ENCODE measurements at regions not wholly inside any gene's neighbourhood (a gene's known extent, or its start where the extent isn't known, plus 50 kb on each side); places are given as distances from the start of the nearest gene placed in this dataset.
"Not testable (repeated sequence)": the region's sequence is repeated elsewhere in the genome, so short reads cannot be mapped to it uniquely, and the experiment has no call there.

DNA sequence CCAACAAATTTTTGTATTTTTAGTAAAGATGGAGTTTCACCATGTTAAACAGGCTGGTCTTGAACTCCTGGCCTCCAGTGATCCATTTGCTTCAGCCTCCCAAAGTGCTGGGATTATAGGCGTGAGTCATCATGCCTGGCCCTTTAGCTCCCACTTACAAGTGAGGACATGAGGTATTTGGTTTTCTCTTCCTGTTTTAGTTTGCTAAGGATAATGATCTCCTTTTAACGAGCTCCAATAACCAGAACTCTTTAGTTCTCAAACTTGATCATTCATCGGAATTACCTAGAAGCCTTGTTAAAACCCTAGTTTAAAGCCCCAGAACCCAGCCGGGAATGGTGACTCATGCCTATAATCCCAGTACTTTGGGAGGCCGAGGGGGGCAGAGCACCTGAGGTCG is 481.4 kb downstream of the TYW1 start:
- no peaks in the 10 kb centered on the region for H3K4me1 ChIP-seq (ENCODE audit: insufficient read depth, low read length)
- no peaks in the 10 kb centered on the region for H3K36me3 ChIP-seq (ENCODE audit: insufficient read depth, low read length)
- no peak overlapping the region for H2AFZ ChIP-seq (ENCODE audit: low read depth, low read length)
- no peaks in the 10 kb centered on the region for H3K9me3 ChIP-seq (ENCODE audit: low read length)
- H3K27me3 ChIP-seq (ENCODE audit: insufficient read depth, low read length): no peaks in the 10 kb centered on the region
- no peak overlapping the region for H3K4me3 ChIP-seq (ENCODE audit: low read length)

GRCh38 chr7:67484244-67484751 is 487.7 kb downstream of the TYW1 start:
- Histone ChIP-seq H3K27me3 (ENCODE audit: insufficient read depth, low read length) (no peaks in the 10 kb centered on the region), H2AFZ (ENCODE audit: low read depth, low read length) (no peak overlapping the region), H3K9me3 (ENCODE audit: low read length) (no peaks in the 10 kb centered on the region), H3K4me3 (ENCODE audit: low read length) (no peak overlapping the region), H3K4me1 (ENCODE audit: insufficient read depth, low read length) (peaks cover 7% of the 10 kb centered on the region), H3K36me3 (ENCODE audit: insufficient read depth, low read length) (no peaks in the 10 kb centered on the region)

DNA sequence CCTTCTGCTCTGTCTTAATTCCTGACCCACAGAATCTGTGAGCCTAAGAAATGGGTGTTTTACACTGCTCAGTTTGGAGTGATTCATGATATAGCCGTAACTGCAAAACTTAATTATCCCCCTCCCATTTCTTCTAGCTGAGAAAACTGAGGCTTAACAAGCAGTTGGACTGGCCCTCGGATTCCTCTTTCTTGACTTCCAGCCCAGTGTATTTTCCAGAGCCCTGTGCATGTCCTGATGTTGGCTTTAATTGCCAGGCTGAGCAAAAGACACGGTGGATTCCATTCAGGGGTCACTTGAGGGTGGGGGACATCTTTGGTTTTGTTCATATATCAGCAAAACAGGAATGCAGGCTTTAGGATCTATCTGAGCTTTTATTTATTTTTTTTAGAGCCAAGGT is 489.8 kb downstream of the TYW1 start:
- Histone ChIP-seq H3K9me3 (ENCODE audit: low read length) (no peaks in the 10 kb centered on the region), H2AFZ (ENCODE audit: low read depth, low read length) (no peak overlapping the region), H3K27me3 (ENCODE audit: insufficient read depth, low read length) (no peaks in the 10 kb centered on the region), H3K4me3 (ENCODE audit: low read length) (no peak overlapping the region), H3K4me1 (ENCODE audit: insufficient read depth, low read length) (peaks cover 7% of the 10 kb centered on the region), H3K36me3 (ENCODE audit: insufficient read depth, low read length) (no peaks in the 10 kb centered on the region)

DNA sequence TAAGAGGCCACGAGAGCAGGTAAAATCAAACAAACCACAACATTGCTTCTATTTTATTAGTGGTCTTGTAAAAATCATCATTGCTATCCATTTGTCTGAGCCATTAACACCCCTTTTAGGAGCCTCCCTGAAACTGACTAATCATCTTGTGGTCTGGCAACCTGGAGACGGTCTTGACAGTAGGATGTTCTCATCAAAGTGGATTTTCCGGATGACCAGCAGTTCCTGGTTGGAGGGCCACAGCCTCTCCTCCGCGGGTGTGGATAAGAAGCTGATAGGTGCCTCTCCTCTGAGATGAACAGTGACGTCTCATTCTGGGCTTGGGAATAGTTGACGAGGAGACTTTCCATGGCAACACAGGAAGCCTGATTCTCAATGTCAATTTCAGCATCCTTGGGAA is 490.7 kb downstream of the TYW1 start:
- Histone ChIP-seq H3K27me3 (ENCODE audit: insufficient read depth, low read length) (no peaks in the 10 kb centered on the region), H3K4me1 (ENCODE audit: insufficient read depth, low read length) (peaks cover 7% of the 10 kb centered on the region), H2AFZ (ENCODE audit: low read depth, low read length) (no peak overlapping the region), H3K9me3 (ENCODE audit: low read length) (no peaks in the 10 kb centered on the region), H3K36me3 (ENCODE audit: insufficient read depth, low read length) (no peaks in the 10 kb centered on the region), H3K4me3 (ENCODE audit: low read length) (no peak overlapping the region)

GRCh38 chr7:67489881-67490280 is 493.2 kb downstream of the TYW1 start:
- Histone ChIP-seq H3K36me3 (ENCODE audit: insufficient read depth, low read length) (no peaks in the 10 kb centered on the region), H2AFZ (ENCODE audit: low read depth, low read length) (no peak overlapping the region), H3K4me3 (ENCODE audit: low read length) (no peak overlapping the region), H3K9me3 (ENCODE audit: low read length) (no peaks in the 10 kb centered on the region), H3K27me3 (ENCODE audit: insufficient read depth, low read length) (no peaks in the 10 kb centered on the region), H3K4me1 (ENCODE audit: insufficient read depth, low read length) (no peaks in the 10 kb centered on the region)

- Histone ChIP-seq H3K36me3 (ENCODE audit: insufficient read depth, low read length) (no peaks in the 10 kb centered on the region), H2AFZ (ENCODE audit: low read depth, low read length) (no peak overlapping the region), H3K27me3 (ENCODE audit: insufficient read depth, low read length) (no peaks in the 10 kb centered on the region), H3K4me3 (ENCODE audit: low read length) (no peak overlapping the region), H3K9me3 (ENCODE audit: low read length) (no peaks in the 10 kb centered on the region), H3K4me1 (ENCODE audit: insufficient read depth, low read length) (no peaks in the 10 kb centered on the region)
Observed at GRCh38 chr7:67493366-67493765, 496.7 kb downstream of the TYW1 start.

DNA sequence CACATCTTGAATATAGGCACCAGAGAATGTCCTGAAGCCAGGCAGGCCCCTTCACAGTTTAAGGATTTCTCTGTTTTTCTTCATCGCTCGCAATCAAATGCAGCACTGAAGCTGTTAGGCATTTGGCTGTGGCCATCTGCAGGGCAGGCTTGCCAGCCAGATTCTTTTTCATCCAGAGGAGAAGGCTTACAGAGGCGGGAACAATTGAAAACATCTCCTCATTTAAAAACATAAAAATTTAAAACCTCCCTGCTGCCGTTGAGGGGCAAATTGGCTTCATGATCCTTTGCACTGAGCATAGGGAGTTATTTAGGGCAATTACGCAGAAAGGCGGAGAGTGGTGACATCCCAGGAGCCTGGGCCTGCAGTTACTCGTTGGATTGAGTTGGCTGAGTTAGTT is 500.0 kb downstream of the TYW1 start:
- H3K9me3 ChIP-seq (ENCODE audit: low read length): no peaks in the 10 kb centered on the region
- no peaks in the 10 kb centered on the region for H3K4me1 ChIP-seq (ENCODE audit: insufficient read depth, low read length)
- no peak overlapping the region for H2AFZ ChIP-seq (ENCODE audit: low read depth, low read length)
- no peaks in the 10 kb centered on the region for H3K36me3 ChIP-seq (ENCODE audit: insufficient read depth, low read length)
- no peaks in the 10 kb centered on the region for H3K27me3 ChIP-seq (ENCODE audit: insufficient read depth, low read length)
- H3K4me3 ChIP-seq (ENCODE audit: low read length): no peak overlapping the region

- not testable (repeated sequence) for H3K9me3 ChIP-seq (ENCODE audit: low read length); H3K36me3 ChIP-seq (ENCODE audit: insufficient read depth, low read length); H3K4me3 ChIP-seq (ENCODE audit: low read length); H3K4me1 ChIP-seq (ENCODE audit: insufficient read depth, low read length); H2AFZ ChIP-seq (ENCODE audit: low read depth, low read length); H3K27me3 ChIP-seq (ENCODE audit: insufficient read depth, low read length)
Observed at GRCh38 chr7:67497914-67498313, 501.3 kb downstream of the TYW1 start.

GRCh38 chr7:67502929-67503328 is 506.3 kb downstream of the TYW1 start:
- Histone ChIP-seq H3K9me3 (ENCODE audit: low read length) (no peaks in the 10 kb centered on the region), H3K4me1 (ENCODE audit: insufficient read depth, low read length) (no peaks in the 10 kb centered on the region)

DNA sequence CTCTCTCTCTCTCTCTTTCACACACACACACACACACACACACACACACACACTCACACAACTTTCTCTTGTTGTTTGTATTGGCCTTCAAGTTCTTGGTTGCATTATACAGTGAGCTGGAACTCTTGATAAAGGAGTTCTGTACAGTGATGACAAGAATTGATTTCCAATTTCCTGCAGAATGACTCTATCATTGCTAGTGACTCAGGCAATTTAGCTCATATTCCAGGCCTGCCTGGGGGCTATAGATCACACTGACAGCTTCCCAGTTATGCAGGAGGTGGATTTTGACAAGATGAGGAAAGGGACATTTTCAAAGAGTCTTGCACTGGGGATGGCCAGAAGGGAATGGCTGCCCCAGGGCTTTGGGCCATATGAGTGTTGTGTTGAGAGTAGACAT is 508.8 kb downstream of the TYW1 start:
- H3K4me1 ChIP-seq (ENCODE audit: insufficient read depth, low read length): no peaks in the 10 kb centered on the region
- no peak overlapping the region for H2AFZ ChIP-seq (ENCODE audit: low read depth, low read length)
- H3K4me3 ChIP-seq (ENCODE audit: low read length): no peak overlapping the region
- no peaks in the 10 kb centered on the region for H3K36me3 ChIP-seq (ENCODE audit: insufficient read depth, low read length)
- no peaks in the 10 kb centered on the region for H3K9me3 ChIP-seq (ENCODE audit: low read length)
- H3K27me3 ChIP-seq (ENCODE audit: insufficient read depth, low read length): no peaks in the 10 kb centered on the region

More at GRCh38 chr7:67502929-67503328, 506.3 kb downstream of the TYW1 start:
- Histone ChIP-seq H3K4me3 (ENCODE audit: low read length) (no peak overlapping the region), H3K27me3 (ENCODE audit: insufficient read depth, low read length) (no peaks in the 10 kb centered on the region), H2AFZ (ENCODE audit: low read depth, low read length) (no peak overlapping the region), H3K36me3 (ENCODE audit: insufficient read depth, low read length) (no peaks in the 10 kb centered on the region)

DNA sequence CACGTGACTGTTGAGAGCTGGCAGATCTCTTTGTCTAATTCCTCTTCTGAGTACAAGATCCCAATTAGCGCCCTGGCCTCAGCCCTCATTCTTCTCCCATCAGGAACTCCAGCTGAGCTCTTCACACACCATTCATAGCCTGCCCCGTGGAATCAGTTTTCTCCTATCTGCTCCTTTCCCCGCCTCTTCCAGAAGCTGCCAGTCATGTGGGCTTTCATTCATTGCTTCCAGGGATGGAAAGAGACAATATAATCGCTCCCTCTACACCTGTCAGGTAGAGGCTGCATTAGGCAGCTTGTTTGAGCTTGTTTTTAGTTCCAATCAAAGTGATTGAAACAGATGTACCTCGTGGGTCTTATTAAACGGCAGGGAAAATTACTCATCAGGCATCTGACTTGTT is 515.8 kb downstream of the TYW1 start:
- Histone ChIP-seq H3K4me1 (ENCODE audit: insufficient read depth, low read length) (no peaks in the 10 kb centered on the region), H3K4me3 (ENCODE audit: low read length) (no peak overlapping the region), H2AFZ (ENCODE audit: low read depth, low read length) (no peak overlapping the region), H3K27me3 (ENCODE audit: insufficient read depth, low read length) (no peaks in the 10 kb centered on the region), H3K36me3 (ENCODE audit: insufficient read depth, low read length) (no peaks in the 10 kb centered on the region), H3K9me3 (ENCODE audit: low read length) (no peaks in the 10 kb centered on the region)

GRCh38 chr7:67518580-67518979 is 521.9 kb downstream of the TYW1 start:
- Histone ChIP-seq H2AFZ (ENCODE audit: low read depth, low read length) (no peak overlapping the region), H3K4me3 (ENCODE audit: low read length) (no peak overlapping the region), H3K27me3 (ENCODE audit: insufficient read depth, low read length) (no peaks in the 10 kb centered on the region), H3K4me1 (ENCODE audit: insufficient read depth, low read length) (no peaks in the 10 kb centered on the region), H3K36me3 (ENCODE audit: insufficient read depth, low read length) (no peaks in the 10 kb centered on the region), H3K9me3 (ENCODE audit: low read length) (no peaks in the 10 kb centered on the region)

GRCh38 chr7:67519171-67519570 is 522.5 kb downstream of the TYW1 start:
- Histone ChIP-seq H3K4me3 (ENCODE audit: low read length) (no peak overlapping the region), H3K9me3 (ENCODE audit: low read length) (no peaks in the 10 kb centered on the region), H3K36me3 (ENCODE audit: insufficient read depth, low read length) (no peaks in the 10 kb centered on the region), H3K27me3 (ENCODE audit: insufficient read depth, low read length) (no peaks in the 10 kb centered on the region), H2AFZ (ENCODE audit: low read depth, low read length) (no peak overlapping the region), H3K4me1 (ENCODE audit: insufficient read depth, low read length) (no peaks in the 10 kb centered on the region)

DNA sequence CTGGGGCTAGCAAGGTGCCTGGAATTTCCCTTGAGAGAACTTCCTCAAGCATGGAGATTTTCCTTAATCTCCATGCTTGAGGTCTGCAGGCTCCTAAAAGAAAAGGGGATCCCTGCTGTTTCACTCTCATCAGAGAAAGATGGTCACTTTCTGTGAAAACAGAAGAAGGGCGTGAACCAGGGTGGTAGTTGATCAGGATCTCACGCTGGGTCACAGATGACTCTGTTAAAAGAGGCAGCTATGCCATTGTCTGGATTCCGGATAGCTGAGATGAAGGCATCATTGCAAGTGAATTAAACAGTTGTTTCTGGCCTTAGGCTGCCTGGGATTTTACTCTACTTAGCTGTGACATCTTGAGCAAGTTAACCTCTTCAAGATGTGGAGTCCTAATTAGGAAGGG is 525.9 kb downstream of the TYW1 start:
- no peaks in the 10 kb centered on the region for H3K27me3 ChIP-seq (ENCODE audit: insufficient read depth, low read length)
- no peak overlapping the region for H3K4me3 ChIP-seq (ENCODE audit: low read length)
- H3K4me1 ChIP-seq (ENCODE audit: insufficient read depth, low read length): no peaks in the 10 kb centered on the region
- H2AFZ ChIP-seq (ENCODE audit: low read depth, low read length): no peak overlapping the region
- H3K36me3 ChIP-seq (ENCODE audit: insufficient read depth, low read length): no peaks in the 10 kb centered on the region
- H3K9me3 ChIP-seq (ENCODE audit: low read length): no peaks in the 10 kb centered on the region
